ENCODE measurements at regions not wholly inside any gene's neighbourhood (a gene's known extent, or its start where the extent isn't known, plus 50 kb on each side); places are given as distances from the start of the nearest gene placed in this dataset.

DNA sequence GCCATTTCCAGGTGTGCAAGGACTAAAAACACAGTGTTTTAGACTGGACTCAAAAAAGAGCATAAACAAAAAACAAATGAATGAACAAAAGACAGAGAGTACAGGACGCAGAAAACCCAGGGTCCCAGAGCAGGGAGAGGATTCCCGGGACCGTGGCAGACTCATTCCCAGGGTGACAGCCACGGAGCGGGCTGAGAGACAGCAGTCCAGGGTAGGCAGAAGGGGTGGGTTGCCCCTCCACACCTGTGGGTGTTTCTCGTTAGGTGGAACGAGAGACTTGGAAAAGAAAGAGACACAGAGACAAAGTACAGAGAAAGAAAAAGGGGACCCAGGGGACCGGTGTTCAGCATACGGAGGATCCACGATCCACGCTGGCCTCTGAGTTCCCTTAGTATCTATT, 273.4 kb downstream of the EIPR1 start:
- TF ChIP-seq, protein P1, sequence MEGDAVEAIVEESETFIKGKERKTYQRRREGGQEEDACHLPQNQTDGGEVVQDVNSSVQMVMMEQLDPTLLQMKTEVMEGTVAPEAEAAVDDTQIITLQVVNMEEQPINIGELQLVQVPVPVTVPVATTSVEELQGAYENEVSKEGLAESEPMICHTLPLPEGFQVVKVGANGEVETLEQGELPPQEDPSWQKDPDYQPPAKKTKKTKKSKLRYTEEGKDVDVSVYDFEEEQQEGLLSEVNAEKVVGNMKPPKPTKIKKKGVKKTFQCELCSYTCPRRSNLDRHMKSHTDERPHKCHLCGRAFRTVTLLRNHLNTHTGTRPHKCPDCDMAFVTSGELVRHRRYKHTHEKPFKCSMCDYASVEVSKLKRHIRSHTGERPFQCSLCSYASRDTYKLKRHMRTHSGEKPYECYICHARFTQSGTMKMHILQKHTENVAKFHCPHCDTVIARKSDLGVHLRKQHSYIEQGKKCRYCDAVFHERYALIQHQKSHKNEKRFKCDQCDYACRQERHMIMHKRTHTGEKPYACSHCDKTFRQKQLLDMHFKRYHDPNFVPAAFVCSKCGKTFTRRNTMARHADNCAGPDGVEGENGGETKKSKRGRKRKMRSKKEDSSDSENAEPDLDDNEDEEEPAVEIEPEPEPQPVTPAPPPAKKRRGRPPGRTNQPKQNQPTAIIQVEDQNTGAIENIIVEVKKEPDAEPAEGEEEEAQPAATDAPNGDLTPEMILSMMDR (IDR thresholded peaks at IDR 0.05): no peak
- no peak for TF ChIP-seq POLR2A (IDR thresholded peaks at IDR 0.05)

Measured in lower leg skin (tissue), 3 donors.